Astrocyte of the hippocampus (primary cell): ENCODE measurements at regions not wholly inside any gene's neighbourhood (a gene's known extent, or its start where the extent isn't known, plus 50 kb on each side); places are given as distances from the start of the nearest gene placed in this dataset.
A peak's percentile ranks its signal among the peaks of the same experiment; 100 is the strongest.

Experiments
- DNase-seq: peaks from one replicate; pipeline ENCODE4 v3.0.0; 2011; ENCODE audit warnings: low read depth, low spot score

DNA sequence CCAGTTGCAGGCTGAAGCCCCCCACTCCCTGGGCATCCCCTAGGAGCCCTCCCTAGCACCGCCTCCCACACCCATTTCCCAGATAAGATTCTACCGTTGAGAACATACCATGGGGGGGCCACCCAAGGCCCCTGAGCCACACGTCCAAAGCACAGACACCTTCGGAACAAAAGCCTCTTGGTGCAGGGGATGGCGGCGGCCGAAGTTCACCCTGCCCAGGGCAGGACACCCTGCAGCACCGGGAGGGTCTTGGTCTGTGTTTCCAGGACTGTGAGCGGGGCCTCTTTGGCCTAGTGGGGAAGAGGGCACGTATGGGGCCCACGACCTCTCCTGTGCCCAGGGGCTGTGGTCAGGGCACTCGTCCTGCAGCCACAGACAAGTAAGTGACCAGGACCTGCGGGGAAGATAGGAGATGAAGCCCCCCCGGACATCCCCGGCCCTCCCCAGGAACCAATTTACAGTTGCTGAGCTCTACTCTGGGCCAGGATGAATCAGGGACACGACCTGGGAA, 154.3 kb upstream of the C14orf180 start:
- DNase-seq: no peak

DNA sequence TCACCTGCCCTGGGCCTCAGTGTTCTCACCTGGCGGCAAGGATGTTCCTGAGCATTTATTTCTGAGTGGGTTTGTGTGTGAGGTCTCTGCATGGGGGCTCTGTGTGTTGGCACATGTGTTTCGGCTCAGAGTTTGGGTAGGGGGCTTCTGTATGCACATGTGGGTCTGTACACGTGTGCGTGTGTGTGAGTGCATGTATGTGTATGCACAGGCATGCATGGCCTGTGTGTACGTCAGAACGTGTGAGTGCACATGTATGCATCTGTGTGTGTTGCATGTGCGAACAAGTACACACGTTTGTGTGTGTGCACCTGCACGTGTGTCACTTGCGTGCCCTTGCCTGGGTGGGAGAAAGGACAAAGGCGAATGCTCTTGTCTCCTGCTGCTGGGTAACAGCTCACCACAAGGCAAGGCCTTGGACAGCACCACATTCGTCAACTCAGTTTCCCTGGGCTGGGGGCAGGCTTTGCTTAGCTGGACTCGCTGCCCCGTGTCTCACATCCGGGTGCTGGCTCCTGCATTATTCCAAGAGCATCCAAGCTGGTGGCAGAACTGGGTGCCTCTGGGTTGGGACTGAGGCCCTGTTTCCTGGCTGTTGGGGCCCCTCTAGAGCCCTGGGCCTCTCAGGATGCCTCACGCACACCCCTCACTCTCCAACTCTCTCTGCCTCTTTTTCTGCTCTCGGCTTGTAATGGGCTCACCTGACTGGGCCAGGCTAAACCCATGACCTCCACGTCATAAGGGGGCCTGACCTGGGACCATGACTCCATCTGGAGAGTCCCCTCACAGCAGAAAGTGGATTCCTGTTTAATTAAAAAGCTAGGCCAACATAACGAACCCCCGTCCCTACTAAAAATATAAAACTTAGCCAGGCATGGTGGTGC, 153.6 kb upstream of the C14orf180 start:
- DNase-seq: no peak

GRCh38 chr14:104427131-104427851, 152.3 kb upstream of the C14orf180 start:
- no peak for DNase-seq

GRCh38 chr14:104428333-104428851, 151.2 kb upstream of the C14orf180 start:
- DNase-seq: no peak

DNA sequence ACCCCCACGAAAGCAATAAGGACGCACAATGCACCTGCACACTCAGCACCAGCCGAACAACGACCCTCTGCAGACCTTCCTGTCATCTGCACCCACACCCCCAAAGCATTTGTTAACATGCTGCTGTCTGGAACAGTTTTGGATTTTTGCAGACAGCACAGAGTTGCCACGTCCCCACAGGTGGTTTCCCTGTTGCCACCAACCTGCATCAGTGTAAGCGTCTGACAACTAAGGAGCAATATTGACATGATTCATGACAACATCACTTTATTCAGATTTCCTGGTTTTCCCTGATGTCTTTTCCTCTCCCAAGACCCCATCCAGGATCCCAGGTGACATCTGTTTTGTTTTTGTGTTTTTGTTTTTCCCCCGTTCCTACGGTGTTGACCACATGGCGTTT, 150.7 kb upstream of the C14orf180 start:
- DNase-seq: no peak

GRCh38 chr14:104429291-104429861, 150.2 kb upstream of the C14orf180 start:
- no peak for DNase-seq

DNA sequence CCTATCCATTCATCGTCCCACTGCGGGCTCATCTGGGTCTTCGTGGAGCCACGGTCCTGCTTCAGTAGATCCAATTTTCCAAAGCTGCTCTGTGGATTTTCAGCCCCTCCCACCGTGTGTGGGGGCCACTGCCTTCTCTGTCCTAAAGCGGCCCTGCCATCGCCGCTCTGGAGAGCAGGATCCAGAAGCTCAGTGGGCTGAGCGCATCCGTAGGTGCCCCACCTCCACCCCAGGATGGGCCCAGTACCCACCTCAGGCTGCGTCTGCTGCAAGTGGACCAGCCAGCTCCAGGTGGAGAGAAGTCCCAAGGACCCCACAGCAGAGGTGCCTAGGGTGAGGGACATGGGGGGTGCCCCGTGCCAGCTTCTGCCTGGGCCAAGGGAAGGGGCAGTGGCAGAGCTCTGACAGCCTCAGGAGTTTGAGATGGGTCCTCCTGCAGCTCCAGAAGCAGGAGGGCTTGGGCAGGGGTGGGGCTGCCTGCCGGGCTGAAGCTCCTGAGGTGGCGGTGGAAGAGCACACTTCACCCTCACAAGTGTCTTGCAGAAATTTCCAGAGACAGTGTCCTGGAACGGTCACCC, 148.1 kb upstream of the C14orf180 start:
- no peak for DNase-seq

DNA sequence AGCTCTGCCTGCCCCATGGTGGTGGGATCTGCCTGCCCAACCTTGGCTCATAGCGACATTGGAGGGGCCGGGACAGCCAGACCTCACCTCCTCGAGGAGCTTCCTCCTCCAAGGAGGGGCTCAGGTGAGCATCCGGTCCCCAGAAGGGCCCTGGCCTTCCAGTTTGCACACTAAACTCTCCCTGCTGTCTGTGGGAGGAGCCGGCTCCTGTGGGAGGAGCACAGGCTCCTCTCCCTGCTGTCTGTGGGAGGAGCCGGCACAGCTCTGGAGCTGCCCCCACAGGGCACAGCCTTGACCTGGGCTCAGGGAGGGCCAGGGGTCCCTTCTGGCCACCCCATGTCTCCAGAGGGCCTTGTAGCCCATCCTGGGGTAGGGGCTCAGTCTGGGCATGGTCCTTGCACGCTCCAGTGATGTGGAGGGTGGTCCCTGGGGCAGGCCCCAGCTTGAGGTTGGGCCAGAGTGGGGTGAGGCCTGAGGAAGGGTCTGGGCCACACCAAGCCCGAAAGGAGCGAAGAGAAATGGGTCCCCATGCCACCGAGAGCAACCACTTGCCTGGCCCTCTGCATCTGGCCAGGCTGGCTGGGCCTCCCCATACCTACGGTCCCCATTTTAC, 147.5 kb upstream of the C14orf180 start:
- no peak for DNase-seq

DNA sequence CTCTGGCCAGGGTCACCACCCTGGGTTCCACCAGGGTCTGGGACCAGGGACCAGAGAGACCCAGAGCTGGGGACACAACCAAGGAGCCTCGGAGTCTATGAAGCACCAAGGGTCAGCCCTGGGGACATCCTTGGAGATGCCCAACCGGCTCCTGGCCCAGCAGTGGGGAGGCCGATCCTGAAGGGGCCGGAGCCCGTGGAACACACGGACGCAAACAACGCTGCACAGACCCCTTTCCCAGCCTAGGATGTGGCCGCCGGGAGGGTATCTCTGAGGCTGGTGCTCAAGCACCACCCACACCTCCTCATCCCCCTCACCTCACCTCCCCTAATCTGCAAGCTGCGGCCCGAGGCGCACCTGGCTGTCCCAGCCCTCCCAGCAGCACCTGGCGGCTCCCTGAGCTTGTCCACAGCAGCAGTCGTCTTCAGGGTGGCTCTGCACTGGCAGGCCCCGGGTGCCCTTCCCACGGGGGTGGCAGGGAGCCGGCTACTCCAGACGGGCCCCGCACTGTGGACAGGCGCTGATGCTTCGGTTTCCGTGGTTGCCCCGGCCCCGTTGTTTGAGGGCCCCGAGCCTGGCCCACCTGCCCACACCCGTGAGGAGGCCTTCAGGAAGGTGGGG, 146.8 kb upstream of the C14orf180 start:
- no peak for DNase-seq

DNA sequence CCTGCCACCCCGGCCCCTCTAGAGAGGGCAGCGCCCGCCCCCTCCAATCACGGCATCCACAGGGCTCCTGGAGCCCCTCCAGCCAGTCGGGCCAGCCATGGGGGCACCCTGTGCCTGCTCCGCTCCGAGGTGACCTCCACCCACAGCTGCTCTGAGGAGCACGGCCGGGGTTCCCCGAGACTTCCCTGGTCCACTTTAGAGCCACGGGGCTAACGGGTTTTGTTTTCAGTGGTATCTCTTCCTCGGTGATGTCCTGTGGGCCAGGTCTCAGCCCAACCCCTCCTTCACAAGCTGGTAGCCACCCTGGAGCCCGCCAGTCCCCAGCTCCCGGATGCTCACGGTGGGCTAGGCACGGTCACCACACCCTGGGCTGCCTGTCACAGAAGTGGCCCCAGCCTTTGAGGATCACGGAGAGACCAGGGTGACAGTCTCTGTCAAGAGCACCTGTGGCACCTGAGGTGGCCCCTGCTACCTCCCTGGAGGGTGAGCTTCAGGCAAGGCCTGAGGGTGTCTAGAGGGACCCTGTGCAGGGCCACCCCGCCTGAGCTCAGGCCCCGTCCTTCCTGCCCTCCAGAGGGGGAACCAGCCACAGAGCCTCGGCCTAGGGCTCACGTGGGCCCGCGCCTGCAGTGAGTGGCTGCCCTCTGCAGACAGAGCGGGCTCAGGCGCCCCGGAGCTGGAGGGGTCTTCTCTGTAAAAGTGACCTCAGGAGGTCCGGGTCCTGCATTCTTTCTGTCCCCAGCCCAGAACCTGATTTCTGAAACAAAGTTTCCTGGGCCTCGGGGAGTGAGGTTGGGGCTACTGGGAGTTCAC, 146.0 kb upstream of the C14orf180 start:
- DNase-seq: no peak

DNA sequence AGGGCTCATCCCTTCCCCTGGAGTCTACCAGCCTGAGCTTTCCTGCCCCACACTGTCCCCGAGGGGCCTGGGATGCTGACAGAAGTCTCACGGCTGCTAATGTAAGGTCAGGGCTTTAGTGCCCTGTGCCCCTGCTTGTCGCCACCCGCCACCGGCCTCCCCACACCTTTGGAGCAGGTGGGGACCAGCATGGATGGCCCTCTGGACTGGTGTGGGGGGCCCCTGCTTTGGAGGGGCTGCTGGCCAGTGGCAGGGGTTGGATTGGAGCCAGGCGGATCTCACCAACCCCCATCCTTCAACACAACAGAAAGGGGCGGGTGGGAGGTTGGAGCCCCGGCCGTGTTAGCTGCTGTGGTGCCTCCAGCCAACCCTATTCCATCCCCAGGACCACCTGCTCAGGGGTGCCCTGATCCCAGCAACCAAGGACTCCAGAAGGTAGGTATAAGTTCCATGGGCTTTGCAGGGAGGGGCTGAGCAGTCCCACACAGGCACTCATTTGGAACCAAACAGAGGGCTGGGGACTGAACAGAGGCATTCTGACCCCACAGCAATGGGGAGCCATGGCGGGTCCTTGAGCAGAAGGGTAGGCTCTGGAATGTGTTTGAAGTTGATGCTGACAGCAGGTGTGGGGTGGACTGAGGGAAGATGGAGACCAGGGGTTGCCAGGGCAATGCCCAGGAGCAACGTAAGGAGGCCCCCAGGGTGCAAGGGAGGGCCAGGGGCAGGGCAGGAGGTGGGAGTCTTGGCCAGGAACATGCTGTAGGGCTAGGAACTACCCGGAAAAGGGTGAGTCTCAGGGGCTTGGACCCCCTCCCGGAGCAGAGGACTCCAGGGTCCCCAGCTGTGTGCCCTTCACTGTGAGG, 145.1 kb upstream of the C14orf180 start:
- DNase-seq: no peak

- DNase-seq: no peak
Observed at GRCh38 chr14:104435147-104436046, 144.2 kb upstream of the C14orf180 start.

GRCh38 chr14:104436047-104436591, 143.4 kb upstream of the C14orf180 start:
- DNase-seq: peak; percentile 36

DNA sequence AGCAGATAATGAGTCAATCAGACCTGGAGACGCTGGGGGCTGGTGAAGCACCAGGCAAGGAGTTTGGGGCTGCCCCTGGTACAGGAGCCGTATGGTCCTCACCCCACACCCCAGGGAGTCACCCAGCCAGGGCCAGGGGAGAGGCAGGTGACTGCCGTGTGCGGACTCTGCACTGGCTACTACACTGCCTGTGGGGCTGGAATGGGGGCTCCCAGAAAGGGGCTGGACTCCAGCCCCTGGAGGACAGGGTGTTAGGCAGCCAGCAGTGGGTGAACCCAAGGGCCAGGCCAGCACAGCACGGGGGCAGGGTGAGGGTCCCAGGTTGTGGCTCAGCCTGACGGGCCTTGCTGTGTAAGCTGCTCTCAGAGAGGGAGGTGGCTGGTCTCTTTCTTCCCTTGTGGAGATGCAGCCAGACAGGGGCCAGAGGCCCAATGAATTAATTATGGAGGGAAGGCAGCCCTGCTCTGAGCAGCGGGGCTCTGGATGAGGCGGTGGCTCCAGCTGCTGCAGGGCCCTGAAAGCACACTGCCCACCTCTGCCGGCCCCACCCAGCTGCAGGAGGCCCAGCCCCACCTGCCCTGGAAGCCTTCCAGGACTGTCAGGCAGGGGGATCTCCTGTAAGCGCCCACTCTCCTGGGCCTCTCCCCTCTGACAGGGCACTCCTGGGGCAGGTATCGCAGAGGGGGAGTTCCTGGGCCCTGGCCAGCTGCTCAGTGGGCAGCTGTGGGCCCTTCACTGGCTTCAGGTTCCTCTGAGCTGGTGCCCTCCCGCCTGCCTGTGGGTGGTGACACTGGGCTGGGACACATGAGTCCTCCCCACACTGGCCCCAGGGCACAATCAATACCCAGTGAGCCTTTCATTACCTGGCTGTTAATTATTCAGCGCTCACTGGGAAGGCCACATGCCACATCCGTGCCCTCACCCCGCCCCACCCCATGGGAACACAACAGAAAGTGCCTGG, 142.5 kb upstream of the C14orf180 start:
- DNase-seq: no peak

DNA sequence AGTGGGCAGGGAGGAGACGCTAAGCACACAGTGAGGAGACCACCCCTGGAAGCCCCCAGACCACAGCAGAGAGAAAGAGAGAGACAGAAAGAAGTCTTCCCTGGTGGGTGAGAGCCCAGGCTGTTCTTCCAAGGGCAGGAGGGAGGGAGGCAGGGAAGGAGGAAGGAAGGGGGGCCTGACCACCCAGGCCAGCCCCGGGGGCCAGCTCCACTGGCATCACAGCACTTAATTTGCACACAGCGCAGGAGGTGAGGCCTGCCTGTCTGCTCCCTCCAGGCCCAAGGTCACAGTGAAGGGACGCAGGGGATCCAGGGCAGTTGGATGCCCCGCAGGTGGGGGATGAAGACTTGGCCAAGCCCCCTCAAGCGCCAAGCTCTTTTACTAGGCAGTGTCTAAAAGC, 141.9 kb upstream of the C14orf180 start:
- no peak for DNase-seq

- no peak for DNase-seq
Observed at GRCh38 chr14:104438166-104438887, 141.2 kb upstream of the C14orf180 start.
